ENCODE measurements at regions not wholly inside any gene's neighbourhood (a gene's known extent, or its start where the extent isn't known, plus 50 kb on each side); places are given as distances from the start of the nearest gene placed in this dataset.

GRCh38 chr10:47152861-47153349, 147.1 kb upstream of the GDF10 start:
- Mint-ChIP-seq H3K36me3 (ENCODE audit: low read depth) (no peaks in the 10 kb centered on the region), H3K27me3 (peaks cover 16% of the 10 kb centered on the region), H3K27ac (no peak overlapping the region), H3K4me1 (no peaks in the 10 kb centered on the region), H3K9me3 (peaks cover 21% of the 10 kb centered on the region), H3K4me3 (no peak overlapping the region)
- TF ChIP-seq CTCF (IDR thresholded peaks at IDR 0.05) = no peak
- POLR2A ChIA-PET = no interaction called here
- DNase-seq (no peak), ATAC-seq (ENCODE audit: low read depth) (no peak)
- intact Hi-C loops (cut with micrococcal nuclease) = no loop called here
- CTCF ChIA-PET = no interaction called here

- POLR2A ChIA-PET = no interaction called here
Measured at GRCh38 chr10:47154762-47155161, 145.2 kb upstream of the GDF10 start.

GRCh38 chr10:47156873-47157272, 143.1 kb upstream of the GDF10 start:
- CTCF ChIA-PET = interaction anchor here (0.6 kb wide), 1 partner anchor 155 kb away, joined by 3 read pairs; no protein-coding TSS in a partner anchor
- DNase-seq (no peak), ATAC-seq (ENCODE audit: low read depth) (no peak)
- no peak for TF ChIP-seq CTCF (IDR thresholded peaks at IDR 0.05)
- Mint-ChIP-seq H3K27me3 (peaks cover 24% of the 10 kb centered on the region), H3K4me1 (no peaks in the 10 kb centered on the region), H3K9me3 (peaks cover 21% of the 10 kb centered on the region), H3K36me3 (ENCODE audit: low read depth) (no peaks in the 10 kb centered on the region), H3K4me3 (no peak overlapping the region), H3K27ac (no peak overlapping the region)
- POLR2A ChIA-PET = no interaction called here
- intact Hi-C loops (cut with micrococcal nuclease) = no loop called here

More at GRCh38 chr10:47154762-47155161, 145.2 kb upstream of the GDF10 start:
- no peak overlapping the region for H3K27ac Mint-ChIP-seq
- TF ChIP-seq CTCF (IDR thresholded peaks at IDR 0.05) = no peak
- intact Hi-C loops (cut with micrococcal nuclease) = no loop called here
- ATAC-seq (ENCODE audit: low read depth) (no peak), DNase-seq (no peak)
- no peaks in the 10 kb centered on the region for H3K36me3 Mint-ChIP-seq (ENCODE audit: low read depth)
- CTCF ChIA-PET = no interaction called here
- no peak overlapping the region for H3K4me3 Mint-ChIP-seq
- no peaks in the 10 kb centered on the region for H3K4me1 Mint-ChIP-seq
- H3K27me3 Mint-ChIP-seq = peaks cover 22% of the 10 kb centered on the region
- peaks cover 21% of the 10 kb centered on the region for H3K9me3 Mint-ChIP-seq

GRCh38 chr10:47158116-47159071, 141.6 kb upstream of the GDF10 start:
- H3K36me3 Mint-ChIP-seq (ENCODE audit: low read depth) = no peaks in the 10 kb centered on the region
- ATAC-seq (ENCODE audit: low read depth) (no peak), DNase-seq (no peak)
- no peak overlapping the region for H3K27ac Mint-ChIP-seq
- peaks cover 18% of the 10 kb centered on the region for H3K27me3 Mint-ChIP-seq
- POLR2A ChIA-PET = no interaction called here
- no peak overlapping the region for H3K4me3 Mint-ChIP-seq
- H3K9me3 Mint-ChIP-seq = peaks cover 21% of the 10 kb centered on the region
- CTCF ChIA-PET = no interaction called here
- H3K4me1 Mint-ChIP-seq = no peaks in the 10 kb centered on the region
- TF ChIP-seq CTCF (IDR thresholded peaks at IDR 0.05) = no peak
- intact Hi-C loops (cut with micrococcal nuclease) = no loop called here

- DNase-seq (no peak), ATAC-seq (ENCODE audit: low read depth) (no peak)
- intact Hi-C loops (cut with micrococcal nuclease) = no loop called here
- no peaks in the 10 kb centered on the region for H3K36me3 Mint-ChIP-seq (ENCODE audit: low read depth)
- no peak for TF ChIP-seq CTCF (IDR thresholded peaks at IDR 0.05)
- peaks cover 20% of the 10 kb centered on the region for H3K27me3 Mint-ChIP-seq
- ChIA-PET POLR2A (no interaction called here), CTCF (no interaction called here)
- H3K4me1 Mint-ChIP-seq = peaks cover under 1% of the 10 kb centered on the region
- peaks cover 17% of the 10 kb centered on the region for H3K9me3 Mint-ChIP-seq
- H3K27ac Mint-ChIP-seq = no peak overlapping the region
- no peak overlapping the region for H3K4me3 Mint-ChIP-seq
Measured at GRCh38 chr10:47159361-47160260, 140.4 kb upstream of the GDF10 start.

All from activated B cell treated with CpG ODN at 0.5 μM for 24 hours (primary cell).